ENCODE measurements at regions not wholly inside any gene's neighbourhood (a gene's known extent, or its start where the extent isn't known, plus 50 kb on each side); places are given as distances from the start of the nearest gene placed in this dataset.

GRCh38 chr2:122100346-122100745 lies 344.9 kb downstream of the TSN start:
- no peak overlapping the region for H3K4me3 ChIP-seq
- WGBS, 2 donors = 45 to 71% methylated on average over 2 of the region's 2 CpGs

GRCh38 chr2:122100756-122101155 lies 345.3 kb downstream of the TSN start:
- Histone ChIP-seq H3K4me3 (no peak overlapping the region), H3K27me3 (no peaks in the 10 kb centered on the region), H3K27ac (no peak overlapping the region), H3K9me3 (no peaks in the 10 kb centered on the region), H3K4me1 (no peaks in the 10 kb centered on the region), H3K36me3 (no peaks in the 10 kb centered on the region)
- ATAC-seq (ENCODE audit: low FRiP score in 2 of 2) = no peak
- no peak for DNase-seq
- no peak for TF ChIP-seq POLR2AphosphoS5 (IDR thresholded peaks at IDR 0.05)
- no peak for TF ChIP-seq POLR2A (IDR thresholded peaks at IDR 0.05)
- TF ChIP-seq EP300 (IDR thresholded peaks at IDR 0.05) = no peak
- TF ChIP-seq CTCF (IDR thresholded peaks at IDR 0.05) = no peak

More at GRCh38 chr2:122100346-122100745, 344.9 kb downstream of the TSN start:
- H3K9me3 ChIP-seq = no peaks in the 10 kb centered on the region
- ATAC-seq (ENCODE audit: low FRiP score in 2 of 2) (no peak), DNase-seq (no peak)
- no peak for TF ChIP-seq CTCF (IDR thresholded peaks at IDR 0.05)
- no peaks in the 10 kb centered on the region for H3K4me1 ChIP-seq
- no peaks in the 10 kb centered on the region for H3K27me3 ChIP-seq
- no peaks in the 10 kb centered on the region for H3K36me3 ChIP-seq
- no peak overlapping the region for H3K27ac ChIP-seq

- TF ChIP-seq EP300 (IDR thresholded peaks at IDR 0.05) = no peak
- TF ChIP-seq POLR2A (IDR thresholded peaks at IDR 0.05) = no peak
- TF ChIP-seq POLR2AphosphoS5 (IDR thresholded peaks at IDR 0.05) = no peak
- no peak for TF ChIP-seq CTCF (IDR thresholded peaks at IDR 0.05)
- H3K36me3 ChIP-seq = no peaks in the 10 kb centered on the region
- 89 to 94% methylated on average over 5 of the region's 5 CpGs for WGBS, 2 donors
- ATAC-seq (ENCODE audit: low FRiP score in 2 of 2) (no peak), DNase-seq (no peak)
- no peaks in the 10 kb centered on the region for H3K4me1 ChIP-seq
- H3K27ac ChIP-seq = no peak overlapping the region
- no peaks in the 10 kb centered on the region for H3K9me3 ChIP-seq
- H3K27me3 ChIP-seq = no peaks in the 10 kb centered on the region
- H3K4me3 ChIP-seq = no peak overlapping the region
These were observed 345.9 kb downstream of the TSN start for GRCh38 chr2:122101319-122101718.

- WGBS, 2 donors = 88 to 92% methylated on average over 2 of the region's 2 CpGs
- DNase-seq (no peak), ATAC-seq (ENCODE audit: low FRiP score in 2 of 2) (no peak)
- H3K4me1 ChIP-seq = no peaks in the 10 kb centered on the region
- no peaks in the 10 kb centered on the region for H3K9me3 ChIP-seq
- no peak for TF ChIP-seq CTCF (IDR thresholded peaks at IDR 0.05)
- no peak for TF ChIP-seq EP300 (IDR thresholded peaks at IDR 0.05)
- no peak for TF ChIP-seq POLR2A (IDR thresholded peaks at IDR 0.05)
- TF ChIP-seq POLR2AphosphoS5 (IDR thresholded peaks at IDR 0.05) = no peak
- H3K27ac ChIP-seq = no peak overlapping the region
- no peaks in the 10 kb centered on the region for H3K36me3 ChIP-seq
- H3K27me3 ChIP-seq = no peaks in the 10 kb centered on the region
- H3K4me3 ChIP-seq = no peak overlapping the region
These were observed 349.9 kb downstream of the TSN start for GRCh38 chr2:122105171-122105876.

- H3K27me3 ChIP-seq = no peaks in the 10 kb centered on the region
- no peak for ATAC-seq (ENCODE audit: low FRiP score in 2 of 2)
- H3K36me3 ChIP-seq = no peaks in the 10 kb centered on the region
- no peaks in the 10 kb centered on the region for H3K9me3 ChIP-seq
- H3K27ac ChIP-seq = no peak overlapping the region
- H3K4me1 ChIP-seq = no peaks in the 10 kb centered on the region
- WGBS, 2 donors = 39 to 49% methylated on average over 3 of the region's 3 CpGs
- no peak for DNase-seq
- H3K4me3 ChIP-seq = no peak overlapping the region
- no peak for TF ChIP-seq CTCF (IDR thresholded peaks at IDR 0.05)
- no peak for TF ChIP-seq POLR2A (IDR thresholded peaks at IDR 0.05)
- no peak for TF ChIP-seq POLR2AphosphoS5 (IDR thresholded peaks at IDR 0.05)
- TF ChIP-seq EP300 (IDR thresholded peaks at IDR 0.05) = no peak
These were observed 350.4 kb downstream of the TSN start for GRCh38 chr2:122105877-122106206.
